SK-N-MC (cell line): ENCODE measurements at regions not wholly inside any gene's neighbourhood (a gene's known extent, or its start where the extent isn't known, plus 50 kb on each side); places are given as distances from the start of the nearest gene placed in this dataset.

ENCODE experiments used
- EZH2 ChIP-seq: fragments of 200-600 bp; sonication (generic); IDR thresholded peaks from one replicate; pipeline ENCODE4 v1.6.1; 2017; ENCODE audit warnings: antibody characterized with exemption
- POLR2AphosphoS5 ChIP-seq: IDR thresholded peaks from 2 replicates; pipeline ENCODE4 v1.6.1; 2012; ENCODE audit warnings: mild to moderate bottlenecking, low read depth, low read length, borderline replicate concordance

- TF ChIP-seq POLR2AphosphoS5 (no peak), EZH2 (no peak)
These were observed 239.8 kb downstream of the TFCP2L1 start for GRCh38 chr2:121045245-121045644.
